ENCODE measurements at regions not wholly inside any gene's neighbourhood (a gene's known extent, or its start where the extent isn't known, plus 50 kb on each side); places are given as distances from the start of the nearest gene placed in this dataset.

- TF ChIP-seq CTCF (IDR thresholded peaks at IDR 0.05; ENCODE audit: low read depth, low read length) (no peak), MYC (IDR thresholded peaks at IDR 0.05; ENCODE audit: low read depth, low read length) (no peak), POLR2A (IDR thresholded peaks at IDR 0.05; ENCODE audit: extremely low read depth, insufficient read length) (no peak), MAX (IDR thresholded peaks at IDR 0.05; ENCODE audit: low read depth, low read length) (no peak)
- DNase-seq (ENCODE audit: low read depth) = no peak
- no peak overlapping the region for H3K4me3 ChIP-seq (ENCODE audit: low read depth, low read length)
Observed at GRCh38 chr5:56581426-56581825, 233.9 kb upstream of the MAP3K1 start.

- TF ChIP-seq CTCF (IDR thresholded peaks at IDR 0.05; ENCODE audit: low read depth, low read length) (no peak), MAX (IDR thresholded peaks at IDR 0.05; ENCODE audit: low read depth, low read length) (no peak), MYC (IDR thresholded peaks at IDR 0.05; ENCODE audit: low read depth, low read length) (no peak), POLR2A (IDR thresholded peaks at IDR 0.05; ENCODE audit: extremely low read depth, insufficient read length) (no peak)
- no peak overlapping the region for H3K4me3 ChIP-seq (ENCODE audit: low read depth, low read length)
- DNase-seq (ENCODE audit: low read depth) = no peak
Observed at GRCh38 chr5:56580864-56581263, 234.5 kb upstream of the MAP3K1 start.

GRCh38 chr5:56575821-56576220, 239.5 kb upstream of the MAP3K1 start:
- TF ChIP-seq MYC (IDR thresholded peaks at IDR 0.05; ENCODE audit: low read depth, low read length) (no peak), CTCF (IDR thresholded peaks at IDR 0.05; ENCODE audit: low read depth, low read length) (no peak), POLR2A (IDR thresholded peaks at IDR 0.05; ENCODE audit: extremely low read depth, insufficient read length) (no peak), MAX (IDR thresholded peaks at IDR 0.05; ENCODE audit: low read depth, low read length) (no peak)
- DNase-seq (ENCODE audit: low read depth) = no peak
- no peak overlapping the region for H3K4me3 ChIP-seq (ENCODE audit: low read depth, low read length)

GRCh38 chr5:56574778-56575177, 240.6 kb upstream of the MAP3K1 start:
- DNase-seq (ENCODE audit: low read depth) = no peak
- H3K4me3 ChIP-seq (ENCODE audit: low read depth, low read length) = no peak overlapping the region
- TF ChIP-seq MAX (IDR thresholded peaks at IDR 0.05; ENCODE audit: low read depth, low read length) (no peak), MYC (IDR thresholded peaks at IDR 0.05; ENCODE audit: low read depth, low read length) (no peak), CTCF (IDR thresholded peaks at IDR 0.05; ENCODE audit: low read depth, low read length) (no peak)

GRCh38 chr5:56569566-56569965, 245.8 kb upstream of the MAP3K1 start:
- no peak overlapping the region for H3K4me3 ChIP-seq (ENCODE audit: low read depth, low read length)
- TF ChIP-seq POLR2A (IDR thresholded peaks at IDR 0.05; ENCODE audit: extremely low read depth, insufficient read length) (no peak), CTCF (IDR thresholded peaks at IDR 0.05; ENCODE audit: low read depth, low read length) (no peak), MYC (IDR thresholded peaks at IDR 0.05; ENCODE audit: low read depth, low read length) (no peak), MAX (IDR thresholded peaks at IDR 0.05; ENCODE audit: low read depth, low read length) (no peak)
- DNase-seq (ENCODE audit: low read depth) = peak; percentile 19

GRCh38 chr5:56569076-56569475, 246.3 kb upstream of the MAP3K1 start:
- TF ChIP-seq MYC (IDR thresholded peaks at IDR 0.05; ENCODE audit: low read depth, low read length) = no peak
- TF ChIP-seq CTCF (IDR thresholded peaks at IDR 0.05; ENCODE audit: low read depth, low read length) = no peak
- DNase-seq (ENCODE audit: low read depth) = no peak
- H3K4me3 ChIP-seq (ENCODE audit: low read depth, low read length) = no peak overlapping the region
